GM18511 (cell line): ENCODE measurements at regions not wholly inside any gene's neighbourhood (a gene's known extent, or its start where the extent isn't known, plus 50 kb on each side); places are given as distances from the start of the nearest gene placed in this dataset.
"Not testable (repeated sequence)": the region's sequence is repeated elsewhere in the genome, so short reads cannot be mapped to it uniquely, and the experiment has no call there.

Source experiments
- ATAC-seq: cut with Tn5 transposase; IDR thresholded peaks from one replicate; pipeline ENCODE4 v1.9.1; 2021; ENCODE audit warnings: mild to moderate bottlenecking, moderate library complexity; ENCODE audit not compliant: unreplicated experiment

GRCh38 chr7:81234896-81235295 lies 316.0 kb upstream of the SEMA3C start:
- ATAC-seq, result no peak

GRCh38 chr7:81233208-81233940 lies 314.5 kb upstream of the SEMA3C start:
- no peak for ATAC-seq

- ATAC-seq, result no peak
These were observed 313.4 kb upstream of the SEMA3C start for GRCh38 chr7:81232084-81232799.

- ATAC-seq, result no peak
These were observed 312.5 kb upstream of the SEMA3C start for GRCh38 chr7:81231301-81231838.

GRCh38 chr7:81226234-81226633 lies 307.4 kb upstream of the SEMA3C start:
- ATAC-seq, result no peak

- not testable (repeated sequence) for ATAC-seq
These were observed 303.8 kb upstream of the SEMA3C start for GRCh38 chr7:81222692-81223091.

GRCh38 chr7:81221527-81222217 lies 302.8 kb upstream of the SEMA3C start:
- ATAC-seq, result no peak

- ATAC-seq, result no peak
These were observed 299.7 kb upstream of the SEMA3C start for GRCh38 chr7:81218480-81219106.

- no peak for ATAC-seq
These were observed 294.5 kb upstream of the SEMA3C start for GRCh38 chr7:81213394-81213793.

- no peak for ATAC-seq
These were observed 293.1 kb upstream of the SEMA3C start for GRCh38 chr7:81211934-81212320.

GRCh38 chr7:81211204-81211933 lies 292.5 kb upstream of the SEMA3C start:
- no peak for ATAC-seq

- ATAC-seq, result no peak
These were observed 291.6 kb upstream of the SEMA3C start for GRCh38 chr7:81210137-81211064.

- ATAC-seq, result no peak
These were observed 290.2 kb upstream of the SEMA3C start for GRCh38 chr7:81209059-81209458.

GRCh38 chr7:81207801-81208200 lies 288.9 kb upstream of the SEMA3C start:
- ATAC-seq, result no peak

- no peak for ATAC-seq
These were observed 288.0 kb upstream of the SEMA3C start for GRCh38 chr7:81206667-81207360.

- ATAC-seq, result no peak
These were observed 287.4 kb upstream of the SEMA3C start for GRCh38 chr7:81206217-81206616.

- no peak for ATAC-seq
These were observed 282.3 kb upstream of the SEMA3C start for GRCh38 chr7:81201188-81201587.

- ATAC-seq, result no peak
These were observed 279.9 kb upstream of the SEMA3C start for GRCh38 chr7:81198766-81199165.

GRCh38 chr7:81197266-81197665 lies 278.4 kb upstream of the SEMA3C start:
- ATAC-seq, result no peak
